PC-9 (cell line): ENCODE measurements at regions not wholly inside any gene's neighbourhood (a gene's known extent, or its start where the extent isn't known, plus 50 kb on each side); places are given as distances from the start of the nearest gene placed in this dataset.

Experiments used
- EZH2 ChIP-seq: fragments of 200-600 bp; sonication (generic); IDR thresholded peaks from 2 replicates; pipeline ENCODE4 v1.8.0; 2017; ENCODE audit warnings: antibody characterized with exemption, low read depth
- TF ChIP-seq, protein P1 (sequence below): fragments of 200-600 bp; sonication (generic); conservative IDR thresholded peaks from 2 replicates; pipeline ENCODE4 v1.6.1; 2017; ENCODE audit warnings: mixed run types, antibody characterized with exemption, mild to moderate bottlenecking, moderate library complexity

DNA sequence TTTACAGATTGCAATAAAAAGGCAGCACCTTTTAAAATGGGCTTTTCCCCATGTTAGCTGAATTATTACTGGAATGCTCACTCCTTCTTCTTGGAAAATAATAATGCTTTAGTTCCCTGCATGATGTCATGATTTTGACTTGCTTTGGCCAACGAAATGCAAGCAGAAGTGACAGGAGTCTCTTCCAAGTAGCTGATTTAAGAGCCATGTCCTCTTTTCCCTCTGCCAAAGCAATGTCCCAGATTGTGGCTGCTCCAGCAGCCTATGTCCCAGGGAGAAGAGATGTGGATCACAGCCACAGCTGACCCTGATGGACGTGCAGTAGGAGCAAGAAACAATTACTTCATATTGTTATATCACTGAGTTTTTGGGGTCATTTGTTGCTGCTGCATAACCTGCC is 246.6 kb downstream of the HAPSTR1 start:
- TF ChIP-seq, protein P1, sequence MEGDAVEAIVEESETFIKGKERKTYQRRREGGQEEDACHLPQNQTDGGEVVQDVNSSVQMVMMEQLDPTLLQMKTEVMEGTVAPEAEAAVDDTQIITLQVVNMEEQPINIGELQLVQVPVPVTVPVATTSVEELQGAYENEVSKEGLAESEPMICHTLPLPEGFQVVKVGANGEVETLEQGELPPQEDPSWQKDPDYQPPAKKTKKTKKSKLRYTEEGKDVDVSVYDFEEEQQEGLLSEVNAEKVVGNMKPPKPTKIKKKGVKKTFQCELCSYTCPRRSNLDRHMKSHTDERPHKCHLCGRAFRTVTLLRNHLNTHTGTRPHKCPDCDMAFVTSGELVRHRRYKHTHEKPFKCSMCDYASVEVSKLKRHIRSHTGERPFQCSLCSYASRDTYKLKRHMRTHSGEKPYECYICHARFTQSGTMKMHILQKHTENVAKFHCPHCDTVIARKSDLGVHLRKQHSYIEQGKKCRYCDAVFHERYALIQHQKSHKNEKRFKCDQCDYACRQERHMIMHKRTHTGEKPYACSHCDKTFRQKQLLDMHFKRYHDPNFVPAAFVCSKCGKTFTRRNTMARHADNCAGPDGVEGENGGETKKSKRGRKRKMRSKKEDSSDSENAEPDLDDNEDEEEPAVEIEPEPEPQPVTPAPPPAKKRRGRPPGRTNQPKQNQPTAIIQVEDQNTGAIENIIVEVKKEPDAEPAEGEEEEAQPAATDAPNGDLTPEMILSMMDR = no peak
- TF ChIP-seq EZH2 = no peak
